Sigmoid colon (tissue), 6 donors: ENCODE measurements at regions not wholly inside any gene's neighbourhood (a gene's known extent, or its start where the extent isn't known, plus 50 kb on each side); places are given as distances from the start of the nearest gene placed in this dataset.

ENCODE experiments used
- DNase-seq: peaks from one replicate; pipeline ENCODE4 v3.0.0-alpha.2; 2019
- H3K27ac ChIP-seq, 4 donors: fragments of 200-600 bp; sonication (generic); one replicate each; pipeline ENCODE4 v1.5.1; 2016 to 2019; ENCODE audit warnings: mild to moderate bottlenecking in 1 of 4
- H3K27me3 ChIP-seq, 3 donors: fragments of 200-600 bp; sonication (generic); one replicate each; pipeline ENCODE4 v1.5.1; 2019; ENCODE audit warnings: mild to moderate bottlenecking in 1 of 3
- H3K36me3 ChIP-seq, 4 donors: fragments of 200-600 bp; sonication (generic); one replicate each; pipeline ENCODE4 v1.5.1; 2016 to 2019
- H3K4me1 ChIP-seq, 4 donors: fragments of 200-600 bp; sonication (generic); one replicate each; pipeline ENCODE4 v1.5.1; 2017 to 2019
- H3K4me3 ChIP-seq, 4 donors: fragments of 200-600 bp; sonication (generic); one replicate each; pipeline ENCODE4 v1.5.1; 2017 to 2019; ENCODE audit warnings: mild to moderate bottlenecking in 2 of 4, moderate library complexity in 1 of 4
- H3K9me3 ChIP-seq, 4 donors: fragments of 200-600 bp in 3 of 4; sonication (generic) in 3 of 4; one replicate each; pipeline versions ENCODE4 v1.5.1 to v1.6.1; 2013 to 2019
- CTCF ChIP-seq, 4 experiments: fragments of 450-650 bp in 3 of 4; fragments of 200-600 bp in 1 of 4; IDR thresholded peaks; one replicate each; pipeline ENCODE4 v1.5.1; 2016 to 2019; ENCODE audit warnings: antibody characterized with exemption in 4 of 4, mild to moderate bottlenecking in 3 of 4, moderate library complexity in 2 of 4
- EP300 ChIP-seq, 4 donors: sonication (generic); formaldehyde crosslinking; IDR thresholded peaks; one replicate each; pipeline ENCODE4 v1.6.1; 2017; ENCODE audit warnings: antibody characterized with exemption in 4 of 4
- POLR2A ChIP-seq, 2 donors: fragments of 450-650 bp; IDR thresholded peaks; one replicate each; pipeline ENCODE4 v1.6.1; 2016; ENCODE audit warnings: antibody characterized with exemption in 2 of 2, mild to moderate bottlenecking in 2 of 2, moderate library complexity in 2 of 2
- POLR2AphosphoS5 ChIP-seq, 4 donors: sonication (generic); formaldehyde crosslinking; IDR thresholded peaks; one replicate each; pipeline ENCODE4 v1.6.1; 2017; ENCODE audit warnings: antibody characterized with exemption in 4 of 4
- WGBS, 2 donors: extraction: QIAGEN DNeasy Blood & Tissue Kit; methylation state at CpG; one replicate each; pipeline ENCODE4 v1.1.7; 2013; 5-methylcytosine and 5-hydroxymethylcytosine counted together
- intact Hi-C: fragments of 100-400 bp; cut with DNase I; formaldehyde crosslinking; loops from one replicate; pipeline ENCODE4 v1.15.1; 2023
- donor health status: healthy with polysubstance abuse.
- donor health status: healthy.

GRCh38 chr2:35347561-35347960 lies 1008.0 kb upstream of the CRIM1 start:
- Histone ChIP-seq H3K4me1 (no peaks in the 10 kb centered on the region), H3K27me3 (no peaks in the 10 kb centered on the region), H3K4me3 (no peak overlapping the region), H3K36me3 (no peaks in the 10 kb centered on the region), H3K9me3 (no peaks in the 10 kb centered on the region), H3K27ac (no peak overlapping the region)
- WGBS, 2 donors, result 87% methylated on average over 7 of the region's 7 CpGs
- intact Hi-C loops, result no loop called here
- TF ChIP-seq POLR2A (IDR thresholded peaks at IDR 0.05), result no peak
- no peak for TF ChIP-seq POLR2AphosphoS5 (IDR thresholded peaks at IDR 0.05)
- no peak for TF ChIP-seq EP300 (IDR thresholded peaks at IDR 0.05)
- no peak for TF ChIP-seq CTCF (IDR thresholded peaks at IDR 0.05)
- no peak for DNase-seq

- intact Hi-C loops, result no loop called here
- H3K4me3 ChIP-seq, result no peak overlapping the region
- WGBS, 2 donors, result 66 to 73% methylated on average over 4 of the region's 4 CpGs
Observed at GRCh38 chr2:35343135-35343534, 1012.4 kb upstream of the CRIM1 start.

GRCh38 chr2:35339211-35339610 lies 1016.4 kb upstream of the CRIM1 start:
- TF ChIP-seq EP300 (IDR thresholded peaks at IDR 0.05), result no peak
- no peak for TF ChIP-seq CTCF (IDR thresholded peaks at IDR 0.05)
- TF ChIP-seq POLR2A (IDR thresholded peaks at IDR 0.05), result no peak
- TF ChIP-seq POLR2AphosphoS5 (IDR thresholded peaks at IDR 0.05), result no peak
- Histone ChIP-seq H3K4me3 (no peak overlapping the region), H3K9me3 (no peaks in the 10 kb centered on the region), H3K4me1 (no peaks in the 10 kb centered on the region), H3K27ac (no peak overlapping the region), H3K27me3 (no peaks in the 10 kb centered on the region), H3K36me3 (no peaks in the 10 kb centered on the region)
- intact Hi-C loops, result no loop called here
- DNase-seq, result no peak

More at GRCh38 chr2:35343135-35343534, 1012.4 kb upstream of the CRIM1 start:
- Histone ChIP-seq H3K36me3 (no peaks in the 10 kb centered on the region), H3K4me1 (no peaks in the 10 kb centered on the region), H3K9me3 (no peaks in the 10 kb centered on the region), H3K27me3 (no peaks in the 10 kb centered on the region), H3K27ac (no peak overlapping the region)
- no peak for DNase-seq
- TF ChIP-seq CTCF (IDR thresholded peaks at IDR 0.05) (no peak), EP300 (IDR thresholded peaks at IDR 0.05) (no peak), POLR2A (IDR thresholded peaks at IDR 0.05) (no peak), POLR2AphosphoS5 (IDR thresholded peaks at IDR 0.05) (no peak)

DNA sequence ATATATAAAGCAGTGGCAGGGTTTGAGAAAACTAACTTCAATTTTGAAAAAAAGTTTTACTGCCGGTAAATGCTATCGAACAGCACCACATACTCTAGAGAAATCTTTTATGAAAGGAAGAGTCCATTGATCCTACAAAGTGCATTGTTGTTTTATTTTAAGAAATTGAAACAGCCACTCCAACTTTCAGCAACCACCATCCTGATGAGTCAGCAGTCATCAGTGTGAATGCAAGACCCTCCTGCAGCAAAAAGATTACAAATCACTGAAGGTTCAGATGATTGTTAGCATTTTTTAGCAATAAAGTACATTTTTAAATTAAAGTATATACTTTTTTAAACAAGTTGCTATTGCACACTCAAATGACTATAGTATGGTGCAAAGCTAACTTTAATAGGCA lies 1017.7 kb upstream of the CRIM1 start:
- intact Hi-C loops, result no loop called here
- DNase-seq, result no peak
- Histone ChIP-seq H3K36me3 (no peaks in the 10 kb centered on the region), H3K4me3 (no peak overlapping the region), H3K27ac (no peak overlapping the region), H3K4me1 (no peaks in the 10 kb centered on the region), H3K9me3 (no peaks in the 10 kb centered on the region), H3K27me3 (no peaks in the 10 kb centered on the region)
- no peak for TF ChIP-seq POLR2A (IDR thresholded peaks at IDR 0.05)
- no peak for TF ChIP-seq EP300 (IDR thresholded peaks at IDR 0.05)
- 96% methylated on average over 2 of the region's 2 CpGs for WGBS, 2 donors

DNA sequence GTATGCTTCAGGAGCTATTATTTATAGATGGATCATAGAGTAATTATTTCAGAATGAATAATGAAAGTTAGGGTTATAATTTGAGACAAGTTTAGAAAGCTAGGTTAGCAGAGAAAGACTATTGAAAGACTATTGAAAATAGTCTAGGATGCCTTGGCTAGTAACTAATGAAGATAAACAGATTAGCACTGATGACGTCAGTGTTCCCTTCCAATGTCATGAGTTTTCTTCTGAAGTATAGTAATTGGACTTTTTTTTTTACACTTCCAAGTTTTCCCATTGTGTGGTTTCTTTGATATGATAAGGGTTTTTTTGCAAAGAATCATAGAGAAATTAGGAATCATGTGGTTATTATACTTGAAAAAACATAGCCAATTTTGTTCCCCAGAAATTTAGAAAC lies 1041.5 kb upstream of the CRIM1 start:
- no peaks in the 10 kb centered on the region for H3K36me3 ChIP-seq
- H3K27me3 ChIP-seq, result no peaks in the 10 kb centered on the region
- WGBS, 2 donors, result 52 to 74% methylated on average over 1 of the region's 1 CpG
- no peak overlapping the region for H3K27ac ChIP-seq
- TF ChIP-seq POLR2A (IDR thresholded peaks at IDR 0.05) (no peak), EP300 (IDR thresholded peaks at IDR 0.05) (no peak), CTCF (IDR thresholded peaks at IDR 0.05) (no peak)
- DNase-seq, result no peak
- H3K9me3 ChIP-seq, result no peaks in the 10 kb centered on the region
- intact Hi-C loops, result no loop called here
- H3K4me1 ChIP-seq, result no peaks in the 10 kb centered on the region
- no peak overlapping the region for H3K4me3 ChIP-seq
